Right lobe of liver (tissue), 6 donors: ENCODE measurements at regions not wholly inside any gene's neighbourhood (a gene's known extent, or its start where the extent isn't known, plus 50 kb on each side); places are given as distances from the start of the nearest gene placed in this dataset.
A peak's percentile ranks its signal among the peaks of the same experiment; 100 is the strongest.

Experiments used
- ATAC-seq, 4 donors: fragments of 200-7000 bp; cut with Tn5 transposase; one replicate each; pipeline ENCODE4 v1.9.1; 2020; ENCODE audit warnings: mild to moderate bottlenecking in 4 of 4, moderate library complexity in 4 of 4
- DNase-seq, 3 donors: peaks; one replicate each; pipeline ENCODE4 v3.0.0-alpha.2; 2020
- H3K27ac ChIP-seq, 3 donors: fragments of 200-600 bp; one replicate each; pipeline ENCODE4 v1.8.0; 2022
- H3K27me3 ChIP-seq, 2 donors: fragments of 200-600 bp; one replicate each; pipeline ENCODE4 v1.8.0; 2022
- H3K36me3 ChIP-seq, 4 donors: fragments of 200-600 bp; sonication (generic) in 1 of 4; one replicate each; pipeline versions ENCODE4 v1.5.1 to v1.8.0; 2017 to 2022; ENCODE audit warnings: control low read depth in 1 of 4
- H3K4me1 ChIP-seq, 4 donors: fragments of 200-600 bp; sonication (generic) in 1 of 4; one replicate each; pipeline versions ENCODE4 v1.5.1 to v1.8.0; 2017 to 2022; ENCODE audit warnings: control low read depth in 1 of 4
- H3K4me3 ChIP-seq, 3 donors: fragments of 200-600 bp; one replicate each; pipeline ENCODE4 v1.8.0; 2022
- H3K9me3 ChIP-seq, 4 donors: fragments of 200-600 bp; sonication (generic) in 1 of 4; one replicate each; pipeline versions ENCODE4 v1.5.1 to v1.8.0; 2017 to 2022; ENCODE audit warnings: control low read depth in 1 of 4
- POLR2A ChIP-seq: fragments of 450-650 bp; IDR thresholded peaks from one replicate; pipeline ENCODE4 v1.6.1; 2017; ENCODE audit warnings: antibody characterized with exemption, mild to moderate bottlenecking
- WGBS: methylation state at CpG from one replicate; pipeline ENCODE4 v1.1.6; 2018; ENCODE audit warnings: low coverage, low lambda C conversion rate; ENCODE audit not compliant: insufficient coverage; ENCODE audit errors: missing lambda C conversion rate; 5-methylcytosine and 5-hydroxymethylcytosine counted together
- intact Hi-C, 2 donors: fragments of 100-400 bp; cut with DNase I; formaldehyde crosslinking; loops; one replicate each; pipeline versions ENCODE4 v1.11.2 to v1.14.1; 2022
- TF ChIP-seq, protein P1 (sequence below), 4 donors: fragments of 200-600 bp in 3 of 4; fragments of 450-650 bp in 1 of 4; IDR thresholded peaks; one replicate each; pipeline versions ENCODE4 v1.5.1 to v1.8.0; 2016 to 2022; ENCODE audit warnings: antibody characterized with exemption in 4 of 4, mild to moderate bottlenecking in 2 of 4
- donor health status: DM: no; HTN: yes; CAD: no.
- donor health status: DM: no; HTN: no; CAD: no.
- donor health status: DM: no; HTN: no; CAD: no.
- donor health status: DM: no; HTN: yes; CAD: no.
- donor health status: DM: no; HTN: yes; CAD: no.

DNA sequence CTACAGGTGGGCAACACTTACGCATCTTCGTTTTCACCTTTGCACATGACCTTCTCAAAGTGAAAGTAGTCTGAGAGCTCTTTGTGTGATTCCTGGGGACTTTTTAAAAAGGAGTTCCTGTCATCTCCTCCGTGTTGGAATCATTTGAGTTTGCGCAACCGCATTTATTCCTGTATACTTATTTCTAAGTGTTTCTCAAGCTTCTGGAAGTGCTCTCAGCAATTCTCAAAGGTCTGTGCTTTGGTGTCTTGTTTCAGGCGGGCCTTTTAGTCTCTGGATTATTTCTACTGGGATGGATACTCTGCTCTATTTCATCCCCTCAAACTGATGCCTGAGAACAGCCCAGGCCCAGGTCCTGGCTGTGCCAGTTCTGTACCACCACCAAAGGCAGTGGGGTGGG lies 226.5 kb upstream of the TUT7 start:
- no peaks in the 10 kb centered on the region for H3K27me3 ChIP-seq
- no peak overlapping the region for H3K4me3 ChIP-seq
- no peak for DNase-seq
- H3K4me1 ChIP-seq, result no peaks in the 10 kb centered on the region
- H3K9me3 ChIP-seq, result no peaks in the 10 kb centered on the region
- no peak for ATAC-seq
- no peaks in the 10 kb centered on the region for H3K36me3 ChIP-seq
- H3K27ac ChIP-seq, result no peak overlapping the region
- intact Hi-C loops, result no loop called here
- 72% methylated on average over 6 of the region's 6 CpGs for WGBS
- TF ChIP-seq, protein P1, sequence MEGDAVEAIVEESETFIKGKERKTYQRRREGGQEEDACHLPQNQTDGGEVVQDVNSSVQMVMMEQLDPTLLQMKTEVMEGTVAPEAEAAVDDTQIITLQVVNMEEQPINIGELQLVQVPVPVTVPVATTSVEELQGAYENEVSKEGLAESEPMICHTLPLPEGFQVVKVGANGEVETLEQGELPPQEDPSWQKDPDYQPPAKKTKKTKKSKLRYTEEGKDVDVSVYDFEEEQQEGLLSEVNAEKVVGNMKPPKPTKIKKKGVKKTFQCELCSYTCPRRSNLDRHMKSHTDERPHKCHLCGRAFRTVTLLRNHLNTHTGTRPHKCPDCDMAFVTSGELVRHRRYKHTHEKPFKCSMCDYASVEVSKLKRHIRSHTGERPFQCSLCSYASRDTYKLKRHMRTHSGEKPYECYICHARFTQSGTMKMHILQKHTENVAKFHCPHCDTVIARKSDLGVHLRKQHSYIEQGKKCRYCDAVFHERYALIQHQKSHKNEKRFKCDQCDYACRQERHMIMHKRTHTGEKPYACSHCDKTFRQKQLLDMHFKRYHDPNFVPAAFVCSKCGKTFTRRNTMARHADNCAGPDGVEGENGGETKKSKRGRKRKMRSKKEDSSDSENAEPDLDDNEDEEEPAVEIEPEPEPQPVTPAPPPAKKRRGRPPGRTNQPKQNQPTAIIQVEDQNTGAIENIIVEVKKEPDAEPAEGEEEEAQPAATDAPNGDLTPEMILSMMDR (IDR thresholded peaks at IDR 0.05), result no peak
- TF ChIP-seq POLR2A, result no peak

DNA sequence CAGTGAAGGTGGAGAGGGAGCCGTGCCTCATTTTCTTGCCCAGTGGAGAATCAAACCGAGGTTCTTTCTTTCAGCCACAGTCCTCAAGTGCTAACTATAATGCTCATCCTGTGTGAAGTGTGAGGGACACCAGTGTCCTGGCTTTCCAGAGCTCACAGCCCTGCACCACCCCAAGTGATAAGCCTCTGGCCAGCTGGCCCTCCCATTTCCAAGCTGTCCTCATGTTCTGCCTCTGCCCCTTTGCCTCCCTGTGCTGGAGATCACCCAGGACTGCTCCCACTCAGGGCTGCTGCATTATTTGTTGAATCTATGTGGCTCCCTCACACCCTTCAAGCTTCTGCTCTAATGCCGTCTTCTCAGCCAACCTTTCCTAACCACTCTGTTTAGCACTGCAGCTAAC lies 224.5 kb upstream of the TUT7 start:
- no peak overlapping the region for H3K27ac ChIP-seq
- WGBS, result 73% methylated on average over 1 of the region's 3 CpGs
- TF ChIP-seq POLR2A, result no peak
- TF ChIP-seq, protein P1 (IDR thresholded peaks at IDR 0.05), result no peak
- DNase-seq, result no peak
- no peak for ATAC-seq
- no peaks in the 10 kb centered on the region for H3K36me3 ChIP-seq
- no peaks in the 10 kb centered on the region for H3K9me3 ChIP-seq
- H3K4me1 ChIP-seq, result no peaks in the 10 kb centered on the region
- intact Hi-C loops, result no loop called here
- H3K27me3 ChIP-seq, result no peaks in the 10 kb centered on the region
- no peak overlapping the region for H3K4me3 ChIP-seq

DNA sequence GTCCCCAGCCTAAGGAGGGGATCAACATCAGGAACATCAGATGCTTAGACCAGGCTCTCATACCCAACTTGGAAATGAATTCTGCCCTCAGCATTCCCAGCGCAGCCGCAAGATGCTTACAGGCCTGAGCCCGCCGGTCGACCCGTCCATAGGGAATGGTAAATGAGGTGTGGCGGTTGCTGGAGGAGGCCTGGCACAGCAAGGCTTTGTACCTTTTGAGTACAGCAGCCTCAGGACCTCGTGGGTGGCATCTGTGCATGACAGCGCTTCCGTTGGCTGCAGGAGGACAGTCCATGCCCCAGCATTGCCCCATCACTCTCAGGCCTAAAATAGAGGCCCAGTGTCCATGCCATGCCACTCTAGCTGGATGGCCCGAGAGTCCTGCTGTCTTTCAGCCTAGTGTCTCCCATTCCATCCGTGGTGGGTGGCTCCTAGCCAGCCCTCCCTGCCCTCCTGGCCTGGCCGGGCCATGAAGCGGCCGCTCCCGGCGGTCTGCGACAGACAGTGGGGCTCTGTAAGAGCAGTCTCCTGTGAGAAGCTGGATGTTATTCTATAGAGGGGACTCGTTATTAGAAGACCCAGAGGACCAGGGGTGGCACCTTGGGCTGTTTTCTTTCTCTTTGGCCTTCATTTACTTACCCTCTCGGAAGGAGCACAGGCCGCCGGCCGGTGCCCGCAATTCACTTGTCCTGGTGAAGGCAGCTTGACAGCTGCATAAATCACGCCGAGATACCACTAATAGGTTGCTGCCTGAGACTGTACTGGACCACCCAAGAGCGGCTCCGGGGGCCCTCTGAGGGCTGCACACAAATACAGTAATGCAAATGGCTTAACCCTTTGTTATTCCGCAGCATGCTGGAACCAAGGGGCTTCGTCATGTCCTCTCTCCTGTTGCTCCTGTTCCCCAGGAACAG lies 223.5 kb upstream of the TUT7 start:
- DNase-seq, result no peak
- Histone ChIP-seq H3K27ac (no peak overlapping the region), H3K36me3 (no peaks in the 10 kb centered on the region), H3K27me3 (no peaks in the 10 kb centered on the region), H3K4me3 (no peak overlapping the region), H3K4me1 (no peaks in the 10 kb centered on the region), H3K9me3 (no peaks in the 10 kb centered on the region)
- peak in 1 of 4 donors; percentile 16 for ATAC-seq
- TF ChIP-seq POLR2A, result no peak
- TF ChIP-seq, protein P1 (IDR thresholded peaks at IDR 0.05), result no peak
- WGBS, result 74% methylated on average over 8 of the region's 30 CpGs
- intact Hi-C loops, result no loop called here

DNA sequence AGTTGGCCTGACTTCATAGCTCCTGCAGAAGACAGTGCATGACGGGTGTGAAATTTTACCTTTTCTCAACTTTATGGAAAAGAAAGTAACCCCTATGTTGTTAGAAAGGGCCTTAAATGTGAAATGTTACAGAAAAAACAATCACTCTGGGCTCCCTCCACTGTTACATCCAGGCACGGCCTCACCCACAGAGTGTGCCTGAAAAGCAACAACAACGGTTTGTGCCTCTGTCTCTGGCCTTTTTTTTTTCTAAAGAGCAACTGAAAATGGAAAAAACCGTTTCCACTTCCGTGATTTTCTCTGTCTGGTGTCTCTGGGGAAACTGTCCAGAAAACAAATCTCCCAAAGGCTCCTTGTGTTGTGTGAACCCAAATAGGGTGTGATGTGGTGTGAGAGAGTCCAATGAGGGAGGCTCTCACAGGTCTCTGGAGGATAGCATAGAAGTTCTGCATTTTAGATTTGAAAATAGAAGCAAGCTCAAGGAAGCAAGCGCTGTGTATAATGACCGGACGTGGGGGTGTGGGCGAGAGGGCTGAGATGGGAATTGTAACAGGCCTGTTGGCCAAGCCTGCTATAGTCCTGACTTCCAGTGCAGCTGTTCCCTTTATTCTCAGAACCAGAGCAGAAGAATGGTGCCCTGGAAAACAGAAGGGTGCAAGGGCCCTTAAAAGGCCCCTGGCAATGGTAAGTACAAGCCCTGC lies 221.8 kb upstream of the TUT7 start:
- intact Hi-C loops, result no loop called here
- ATAC-seq (no peak), DNase-seq (no peak)
- no peaks in the 10 kb centered on the region for H3K9me3 ChIP-seq
- 70% methylated on average over 8 of the region's 9 CpGs for WGBS
- no peak for TF ChIP-seq POLR2A
- TF ChIP-seq, protein P1 (IDR thresholded peaks at IDR 0.05), result no peak
- H3K27ac ChIP-seq, result no peak overlapping the region
- H3K27me3 ChIP-seq, result no peaks in the 10 kb centered on the region
- no peak overlapping the region for H3K4me3 ChIP-seq
- no peaks in the 10 kb centered on the region for H3K4me1 ChIP-seq
- no peaks in the 10 kb centered on the region for H3K36me3 ChIP-seq
